ENCODE measurements at regions not wholly inside any gene's neighbourhood (a gene's known extent, or its start where the extent isn't known, plus 50 kb on each side); places are given as distances from the start of the nearest gene placed in this dataset.

DNA sequence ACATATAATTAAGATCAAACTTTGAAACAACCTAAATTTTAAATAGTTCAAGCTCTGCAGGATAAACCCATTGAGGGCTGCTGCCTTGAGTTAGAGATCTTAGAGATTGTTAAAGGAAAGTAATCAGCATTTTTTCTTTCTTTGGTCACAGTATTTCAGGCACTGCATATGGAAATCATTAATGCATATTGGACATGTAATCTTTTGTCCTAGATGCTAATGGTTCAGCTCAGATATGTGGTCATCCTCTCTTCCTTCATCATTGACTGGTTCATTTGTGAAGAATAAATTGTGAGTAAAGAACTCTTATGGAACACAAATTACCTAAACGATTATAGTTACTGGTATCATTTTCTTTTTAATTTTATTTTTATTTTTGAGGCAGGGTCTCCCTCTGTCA is 82.0 kb upstream of the PRLR start:
- no peak for DNase-seq

DNA sequence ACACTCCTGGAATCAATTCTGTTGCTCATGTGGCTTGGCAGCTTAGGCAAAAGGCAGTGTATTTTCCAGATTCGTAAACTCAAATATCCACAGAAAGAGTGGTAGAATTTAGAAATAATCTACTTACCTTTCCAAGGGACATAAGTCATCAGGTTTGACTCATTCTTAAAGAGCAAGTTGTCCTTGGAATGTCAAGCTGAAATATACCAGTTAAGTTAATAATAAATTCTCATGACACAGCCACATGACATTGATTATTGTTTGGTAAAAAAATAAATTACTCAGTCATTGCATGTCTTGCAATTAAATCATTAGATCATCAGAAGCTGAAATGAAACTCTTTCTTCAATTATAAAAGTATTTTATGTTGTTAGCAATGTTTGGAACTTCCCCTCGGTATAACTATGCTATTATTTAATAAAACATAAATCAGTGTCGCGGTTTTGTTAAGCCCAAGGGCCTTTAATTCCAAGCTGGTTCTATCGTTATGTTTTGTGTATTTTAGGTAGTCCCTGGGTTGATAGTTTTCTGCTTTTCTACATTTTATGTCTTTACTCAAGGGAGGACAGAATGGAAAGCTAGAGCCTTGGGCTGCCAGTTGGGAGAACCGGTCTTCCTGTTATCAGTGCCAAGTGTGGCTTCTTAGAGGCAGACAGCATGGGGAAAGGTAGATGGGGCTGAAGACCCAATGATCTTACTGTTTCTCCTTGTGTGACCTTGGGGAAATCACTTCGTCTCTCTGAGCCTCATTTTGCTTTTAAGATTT is 79.3 kb upstream of the PRLR start:
- DNase-seq: no peak

DNA sequence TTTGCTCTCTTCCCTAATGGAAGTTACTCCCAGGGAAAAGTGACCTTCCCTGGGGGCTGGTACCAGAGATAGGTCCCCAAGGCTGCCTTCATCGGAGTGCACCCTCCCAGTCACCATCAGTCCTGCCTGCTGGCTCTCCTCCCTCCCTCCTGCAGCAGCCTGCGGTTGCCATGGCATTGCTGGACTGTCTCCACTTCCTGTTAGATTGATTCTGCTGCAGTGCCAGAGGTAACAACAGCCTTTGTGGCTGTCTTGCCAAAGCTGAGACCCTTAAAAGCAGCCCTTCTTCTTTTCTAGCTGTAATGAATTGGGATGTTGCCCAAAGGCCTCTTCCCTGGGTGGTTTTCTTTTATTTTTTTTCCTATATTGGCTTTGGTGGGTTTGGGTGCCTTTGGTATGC is 78.1 kb upstream of the PRLR start:
- DNase-seq: no peak

DNA sequence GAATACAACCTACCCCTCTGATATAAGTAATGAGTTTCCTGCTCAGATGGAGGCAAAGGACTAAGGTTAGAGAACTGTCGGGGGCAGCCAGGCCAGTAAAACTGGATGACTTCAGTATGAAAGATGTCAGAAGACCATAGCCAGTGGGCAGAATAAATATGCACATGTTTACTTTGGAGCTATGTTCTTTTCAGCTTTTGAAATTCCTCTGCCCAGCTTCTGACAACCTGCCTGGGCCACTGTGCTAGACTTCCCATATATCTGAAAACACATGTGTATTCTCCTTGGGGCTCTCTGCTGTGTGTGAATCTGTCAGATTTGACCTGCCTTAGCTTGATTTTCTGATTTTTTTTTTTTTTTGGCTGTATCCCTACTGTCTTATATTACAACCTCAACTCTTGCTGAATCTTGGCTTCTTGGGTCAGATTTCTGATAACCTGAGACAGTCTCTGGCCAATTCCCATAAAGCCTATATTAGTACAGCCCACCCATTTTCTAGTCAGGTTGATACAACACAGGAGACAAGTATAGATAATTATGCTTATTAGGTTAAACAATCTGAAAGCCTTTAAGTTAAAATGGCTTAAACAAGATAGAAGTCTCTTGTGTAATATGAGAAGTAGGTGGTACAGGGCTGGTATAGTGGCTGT is 76.6 kb upstream of the PRLR start:
- no peak for DNase-seq

DNA sequence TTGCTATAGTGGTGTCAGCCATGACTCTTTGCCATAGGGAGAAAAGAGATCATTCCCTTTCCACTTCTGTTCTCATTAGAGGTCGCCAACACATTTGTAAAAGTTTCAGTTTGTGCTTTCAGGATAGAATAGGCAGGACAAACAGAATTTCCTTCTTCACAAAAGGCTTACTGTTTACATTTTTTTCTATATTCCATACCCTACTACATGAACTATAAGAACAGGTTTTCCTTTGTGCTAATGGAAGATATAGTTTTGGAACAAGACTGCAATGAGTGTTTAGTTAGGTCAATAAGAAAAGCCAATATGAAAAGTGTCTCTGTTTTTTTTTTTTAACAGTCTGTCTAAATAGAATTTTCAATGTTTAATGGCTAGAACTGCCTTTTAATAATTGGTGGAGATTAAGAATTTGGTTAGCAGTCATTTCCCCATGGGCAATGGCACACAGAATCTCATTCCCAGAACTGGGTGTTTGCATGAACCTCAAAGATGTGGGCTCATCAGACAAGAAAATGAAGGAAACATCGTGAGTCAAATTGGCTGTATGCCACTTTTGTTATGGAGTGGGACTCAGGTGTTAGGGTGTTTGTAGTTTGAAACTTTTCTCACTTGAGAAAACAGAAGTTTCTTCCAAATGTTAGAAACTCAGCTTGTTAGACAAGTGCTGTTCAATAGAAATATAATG is 75.2 kb upstream of the PRLR start:
- DNase-seq: no peak

DNA sequence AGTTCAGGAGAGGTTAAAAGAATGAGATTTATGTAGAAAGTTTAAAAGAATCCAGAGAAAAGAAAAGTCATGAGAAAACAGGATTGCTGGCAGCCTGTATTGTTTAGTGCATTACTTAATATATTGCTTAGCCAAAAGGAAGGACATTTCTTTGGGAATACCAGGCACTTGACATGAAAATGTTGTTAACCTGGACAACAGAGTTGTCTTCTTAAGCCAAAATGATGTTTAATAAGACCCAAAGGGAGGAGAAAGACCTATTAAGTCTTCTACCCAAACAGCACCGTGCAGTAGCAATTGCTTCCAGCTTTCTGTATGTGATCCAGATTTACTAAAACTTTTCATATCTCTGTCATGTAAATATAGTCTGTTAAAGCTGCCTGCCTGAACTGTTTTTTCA is 74.0 kb upstream of the PRLR start:
- no peak for DNase-seq

DNA sequence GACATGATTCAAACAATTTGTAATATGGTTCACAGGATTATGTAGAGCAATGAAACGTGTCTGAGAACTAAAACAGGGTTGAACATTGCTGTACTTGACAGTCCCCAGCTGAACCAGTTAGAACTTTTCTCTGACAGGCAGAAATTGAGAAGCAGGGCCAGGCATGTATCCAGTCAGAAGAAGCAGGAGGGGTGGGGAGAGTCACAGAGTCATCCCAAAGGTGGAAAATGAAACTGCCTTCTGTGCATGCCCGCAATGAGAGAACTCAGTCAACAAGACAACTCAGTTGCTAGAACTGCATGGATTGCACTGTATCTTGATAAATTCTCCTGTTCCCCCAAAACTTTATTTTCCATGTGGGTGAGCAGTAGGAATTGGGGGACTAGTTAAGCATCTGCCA is 72.9 kb upstream of the PRLR start:
- no peak for DNase-seq

DNA sequence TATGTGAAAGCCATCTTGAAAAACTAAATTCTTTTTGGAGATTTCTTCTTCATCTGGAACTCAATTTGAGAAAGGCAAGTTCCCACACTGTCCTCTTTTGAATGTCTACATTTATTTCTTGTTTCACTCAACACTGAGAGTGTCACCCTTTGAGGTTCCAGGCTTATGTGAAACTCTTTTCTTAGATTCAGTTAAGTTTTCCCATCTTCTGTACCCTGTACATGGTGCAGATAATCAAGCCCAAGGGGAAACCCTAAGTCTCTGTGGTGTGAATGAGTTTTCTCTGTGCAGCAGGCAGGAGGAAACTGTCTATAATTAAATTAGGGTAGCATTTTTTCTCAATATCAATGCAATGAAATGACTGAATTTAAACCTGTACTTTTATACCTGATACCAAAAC is 72.3 kb upstream of the PRLR start:
- no peak for DNase-seq

DNA sequence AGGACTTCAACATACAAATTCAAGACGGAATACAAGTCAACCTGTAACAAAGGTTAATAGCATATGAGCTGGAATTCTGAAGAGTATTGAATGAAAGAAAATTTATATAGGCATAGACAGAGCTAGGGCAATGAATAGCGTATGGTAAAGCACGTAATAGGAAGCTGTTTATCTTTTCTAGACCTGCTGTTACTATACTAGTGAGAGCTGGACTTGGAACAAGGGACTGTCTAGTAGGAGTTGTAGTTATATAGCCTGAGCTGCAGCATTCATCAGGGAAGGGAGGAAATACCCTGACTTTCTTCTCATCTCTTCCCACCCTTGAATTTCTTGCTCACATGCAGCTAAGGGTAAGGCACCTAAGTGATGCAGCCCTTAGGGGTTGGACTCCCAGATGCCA is 67.5 kb upstream of the PRLR start:
- no peak for DNase-seq

DNA sequence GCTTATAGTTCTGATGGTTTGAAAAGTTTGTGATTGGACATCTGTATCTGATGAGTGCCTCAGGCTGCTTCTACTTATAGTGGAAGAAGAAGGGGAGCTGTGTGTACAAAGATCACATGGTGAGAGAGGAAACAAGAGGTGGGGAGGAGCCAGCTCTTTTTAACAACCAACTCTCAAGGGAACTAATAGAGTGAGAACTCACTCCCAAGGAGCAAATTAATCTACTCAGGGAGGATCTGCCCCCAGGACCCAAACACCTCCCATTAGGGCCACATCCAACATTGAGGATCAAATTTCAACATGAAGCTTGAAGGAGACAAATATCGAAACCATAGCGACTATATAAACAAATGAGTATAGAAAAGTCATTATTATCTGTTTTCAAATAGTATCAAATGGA is 64.7 kb upstream of the PRLR start:
- DNase-seq: no peak

DNA sequence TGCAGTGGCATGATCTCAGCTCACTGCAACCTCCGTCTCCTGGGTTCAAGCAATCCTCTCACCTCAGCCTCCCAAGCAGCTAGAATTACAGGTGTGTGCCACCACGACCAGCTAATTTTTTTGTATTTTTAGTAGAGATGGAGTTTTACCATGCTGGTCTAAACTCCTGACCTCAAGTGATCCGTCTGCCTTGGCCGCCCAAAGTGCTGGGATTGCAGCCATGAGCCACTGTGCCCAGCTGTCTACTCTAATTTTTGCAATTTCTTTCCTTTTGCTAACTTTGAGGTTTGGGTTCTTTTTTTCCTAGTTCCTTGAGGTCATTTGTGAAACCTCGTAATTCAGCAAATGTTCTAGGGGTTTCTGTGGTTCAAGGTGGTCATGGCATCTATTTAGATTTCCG is 63.7 kb upstream of the PRLR start:
- DNase-seq: no peak

DNA sequence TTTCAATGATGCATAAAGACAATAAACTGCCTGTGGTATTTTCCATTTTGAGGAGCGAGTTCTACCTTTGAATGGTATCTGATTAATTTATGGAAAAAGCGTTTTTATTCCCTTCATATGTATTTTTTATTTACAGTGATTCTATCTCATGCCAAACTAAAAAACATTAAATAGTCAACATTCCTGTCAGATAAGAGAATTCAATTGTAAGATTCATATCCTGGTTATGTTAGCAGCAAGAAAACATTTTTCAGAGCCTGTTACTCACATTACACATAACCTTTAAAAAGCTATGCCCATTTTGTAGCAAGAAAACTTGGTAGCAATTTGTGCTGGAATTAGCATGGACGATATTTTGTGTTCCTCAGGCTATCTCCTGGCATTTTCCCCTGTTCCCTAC is 55.1 kb upstream of the PRLR start:
- no peak for DNase-seq

DNA sequence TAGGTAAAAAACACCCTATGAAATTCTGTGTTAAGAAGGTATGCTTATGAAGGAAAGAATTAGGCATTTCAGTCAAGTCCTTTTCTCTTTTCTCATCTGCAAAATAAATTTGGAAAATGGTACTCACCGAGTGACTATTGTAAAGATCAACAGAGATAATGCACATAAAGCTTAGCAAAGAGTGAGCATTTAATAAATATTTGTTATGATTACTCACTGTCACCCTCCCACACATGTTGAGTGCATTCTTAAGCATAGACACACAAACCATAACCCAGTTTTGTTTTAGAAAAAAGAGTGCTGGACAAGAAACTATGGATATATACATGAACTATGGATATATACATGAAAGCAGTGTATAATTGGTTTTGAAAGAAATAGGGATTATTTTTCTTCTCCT is 54.7 kb upstream of the PRLR start:
- no peak for DNase-seq

DNA sequence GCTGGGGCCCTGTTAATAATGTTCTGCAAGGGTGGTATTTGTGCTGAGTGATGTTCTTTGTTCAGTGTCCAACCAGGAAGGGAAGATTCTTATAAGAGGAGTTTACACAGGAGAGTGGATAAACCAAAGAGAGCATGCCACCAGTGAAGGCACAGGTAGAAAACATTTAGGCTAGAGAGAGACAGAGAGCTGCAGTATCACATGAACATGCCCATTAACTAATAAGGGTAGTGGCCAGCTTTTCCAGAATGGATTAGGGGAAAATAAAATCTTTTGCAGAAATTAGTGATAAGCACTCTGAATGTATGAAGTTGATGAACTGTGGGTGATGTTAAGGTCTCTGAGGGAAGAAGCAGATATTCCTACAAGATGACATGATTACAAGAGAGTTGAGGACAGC is 54.1 kb upstream of the PRLR start:
- DNase-seq: no peak

DNA sequence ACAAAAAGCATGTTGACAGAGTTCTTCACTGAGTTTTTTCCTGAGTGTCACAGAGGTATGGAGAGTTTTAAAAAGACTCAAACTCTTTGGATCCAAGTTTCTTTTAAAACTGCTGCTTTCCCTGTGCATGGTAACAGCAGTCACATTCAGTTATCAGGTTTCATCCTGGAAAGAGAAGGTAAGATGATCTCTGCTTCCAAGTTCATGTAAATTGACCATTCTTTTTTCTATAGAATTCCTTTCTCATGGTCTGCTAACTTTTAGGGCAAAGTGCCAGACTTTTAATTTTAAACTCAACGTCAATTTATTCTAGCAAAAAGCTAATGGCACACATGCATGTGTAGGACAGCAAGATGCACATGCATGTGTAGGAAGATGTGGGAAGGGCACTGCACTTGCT is 52.5 kb upstream of the PRLR start:
- DNase-seq: no peak

DNA sequence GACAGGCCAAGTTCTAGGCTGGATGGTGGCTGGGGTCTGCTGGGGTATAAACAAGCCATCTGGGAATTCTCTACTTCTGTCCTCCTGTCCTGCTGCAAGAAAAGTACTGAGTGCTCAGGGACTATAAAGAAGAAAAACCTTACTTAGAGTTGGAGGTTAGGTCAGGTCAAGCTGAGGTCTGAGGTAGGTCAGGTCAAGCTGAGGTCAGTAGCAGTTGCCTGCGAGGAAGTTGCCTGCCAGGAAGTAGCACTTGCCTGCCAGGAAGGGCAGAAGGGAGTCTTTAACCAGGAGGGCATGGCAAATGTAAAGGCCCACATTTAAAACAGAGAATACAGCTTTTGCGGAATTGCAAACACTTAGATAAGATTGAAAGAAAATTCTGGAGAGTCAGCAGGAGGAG is 51.3 kb upstream of the PRLR start:
- no peak for DNase-seq

All from SW 1271 (cell line).